ENCODE measurements at regions not wholly inside any gene's neighbourhood (a gene's known extent, or its start where the extent isn't known, plus 50 kb on each side); places are given as distances from the start of the nearest gene placed in this dataset.
"Not testable (repeated sequence)": the region's sequence is repeated elsewhere in the genome, so short reads cannot be mapped to it uniquely, and the experiment has no call there.

DNA sequence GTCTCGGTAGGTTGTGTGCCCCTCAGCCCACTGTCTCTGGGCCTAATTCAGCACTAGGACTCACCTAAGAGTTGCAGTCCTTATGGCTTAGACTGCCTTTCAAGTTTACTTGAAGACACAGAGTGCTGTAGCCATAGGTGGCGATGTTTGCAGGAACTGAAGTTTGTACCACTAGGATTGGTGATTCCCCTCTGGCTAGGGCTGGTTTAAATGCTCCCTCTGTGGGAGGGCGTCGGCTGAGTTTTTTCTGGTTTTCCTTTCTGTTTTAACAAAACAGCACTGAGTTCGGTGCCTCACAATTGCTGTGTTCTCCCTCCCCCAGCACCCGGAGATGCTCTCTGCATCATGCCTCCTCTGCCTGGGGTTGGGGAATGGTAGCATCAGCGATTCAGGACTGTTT lies 480.9 kb downstream of the PCDH11X start:
- DNase-seq (no peak), ATAC-seq (no peak)
- Histone ChIP-seq H3K27ac (no peak overlapping the region), H3K9me3 (no peaks in the 10 kb centered on the region), H3K4me1 (no peaks in the 10 kb centered on the region), H3K36me3 (replicated peaks in 1 of 2; ENCODE audit: insufficient read depth in 1 of 2, low read depth in 2 of 2) (no peaks in the 10 kb centered on the region), H3K27me3 (no peaks in the 10 kb centered on the region), H3K4me3 (no peak overlapping the region)
- TF ChIP-seq POLR2A (IDR thresholded peaks at IDR 0.05) = no peak
- TF ChIP-seq, protein P1, sequence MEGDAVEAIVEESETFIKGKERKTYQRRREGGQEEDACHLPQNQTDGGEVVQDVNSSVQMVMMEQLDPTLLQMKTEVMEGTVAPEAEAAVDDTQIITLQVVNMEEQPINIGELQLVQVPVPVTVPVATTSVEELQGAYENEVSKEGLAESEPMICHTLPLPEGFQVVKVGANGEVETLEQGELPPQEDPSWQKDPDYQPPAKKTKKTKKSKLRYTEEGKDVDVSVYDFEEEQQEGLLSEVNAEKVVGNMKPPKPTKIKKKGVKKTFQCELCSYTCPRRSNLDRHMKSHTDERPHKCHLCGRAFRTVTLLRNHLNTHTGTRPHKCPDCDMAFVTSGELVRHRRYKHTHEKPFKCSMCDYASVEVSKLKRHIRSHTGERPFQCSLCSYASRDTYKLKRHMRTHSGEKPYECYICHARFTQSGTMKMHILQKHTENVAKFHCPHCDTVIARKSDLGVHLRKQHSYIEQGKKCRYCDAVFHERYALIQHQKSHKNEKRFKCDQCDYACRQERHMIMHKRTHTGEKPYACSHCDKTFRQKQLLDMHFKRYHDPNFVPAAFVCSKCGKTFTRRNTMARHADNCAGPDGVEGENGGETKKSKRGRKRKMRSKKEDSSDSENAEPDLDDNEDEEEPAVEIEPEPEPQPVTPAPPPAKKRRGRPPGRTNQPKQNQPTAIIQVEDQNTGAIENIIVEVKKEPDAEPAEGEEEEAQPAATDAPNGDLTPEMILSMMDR (IDR thresholded peaks at IDR 0.05) = no peak
- intact Hi-C loops (cut with DNase I) = no loop called here
- WGBS, 2 donors = 65 to 69% methylated on average over 6 to 7 of the region's 7 CpGs

DNA sequence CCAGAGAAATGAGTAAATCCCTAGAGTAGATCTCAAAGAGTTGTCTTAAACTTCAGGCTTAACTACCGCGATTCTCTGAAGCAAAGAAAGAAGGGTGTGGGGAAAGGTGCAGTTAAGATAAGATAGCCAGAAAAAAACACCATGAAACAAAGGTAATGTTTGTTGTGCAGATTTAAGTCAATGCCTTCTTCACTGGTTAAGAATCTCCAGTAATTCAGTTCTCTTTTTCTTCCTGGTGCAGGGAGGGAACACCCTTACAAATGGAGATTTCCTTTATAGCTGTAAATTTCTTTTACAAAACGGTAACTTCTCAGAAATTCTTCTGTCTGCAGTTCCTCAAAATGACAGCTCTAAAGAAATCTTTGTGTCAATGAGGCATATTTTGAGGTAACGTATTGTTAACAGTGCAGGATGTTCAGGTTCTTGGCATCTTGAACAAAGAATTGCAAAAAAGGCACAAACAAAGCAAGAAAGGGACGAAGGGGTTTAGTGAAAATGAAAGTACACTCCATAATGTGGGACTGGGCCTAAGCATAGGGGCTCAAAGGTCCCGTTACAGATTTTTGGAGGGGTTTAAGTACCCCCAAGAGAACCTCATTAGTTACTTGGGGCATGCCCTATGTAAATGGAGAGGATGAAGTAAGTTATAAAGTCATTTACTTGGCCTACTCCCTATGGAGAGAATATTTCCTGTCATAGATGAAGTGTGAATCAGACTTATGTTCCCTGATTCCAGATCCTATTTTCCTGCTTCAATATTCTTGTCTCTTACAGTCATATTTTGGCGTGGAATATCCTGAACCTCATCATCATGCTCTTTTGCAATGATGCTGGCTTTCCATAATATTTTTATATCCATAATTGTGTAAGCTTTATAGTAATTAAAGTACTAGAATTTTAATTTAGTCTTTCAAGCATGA lies 492.0 kb downstream of the PCDH11X start:
- H3K9me3 ChIP-seq = no peaks in the 10 kb centered on the region
- intact Hi-C loops (cut with DNase I) = no loop called here
- DNase-seq (no peak), ATAC-seq (no peak)
- H3K27ac ChIP-seq = no peak overlapping the region
- H3K27me3 ChIP-seq = no peaks in the 10 kb centered on the region
- H3K4me1 ChIP-seq = no peaks in the 10 kb centered on the region
- TF ChIP-seq POLR2A (IDR thresholded peaks at IDR 0.05) = no peak
- TF ChIP-seq, protein P1 (IDR thresholded peaks at IDR 0.05) = no peak
- H3K36me3 ChIP-seq (replicated peaks in 1 of 2; ENCODE audit: insufficient read depth in 1 of 2, low read depth in 2 of 2) = no peaks in the 10 kb centered on the region
- no peak overlapping the region for H3K4me3 ChIP-seq
- WGBS, 2 donors = 32 to 54% methylated on average over 7 of the region's 7 CpGs

- H3K27ac ChIP-seq; H3K36me3 ChIP-seq (replicated peaks in 1 of 2; ENCODE audit: insufficient read depth in 1 of 2, low read depth in 2 of 2); DNase-seq; H3K4me1 ChIP-seq; ATAC-seq; intact Hi-C loops (cut with DNase I); H3K4me3 ChIP-seq; H3K9me3 ChIP-seq; H3K27me3 ChIP-seq: not testable (repeated sequence)
- WGBS, 2 donors = 67 to 80% methylated on average over 3 to 7 of the region's 7 CpGs
Observed at GRCh38 chrX:92278556-92278955, 499.4 kb downstream of the PCDH11X start.

DNA sequence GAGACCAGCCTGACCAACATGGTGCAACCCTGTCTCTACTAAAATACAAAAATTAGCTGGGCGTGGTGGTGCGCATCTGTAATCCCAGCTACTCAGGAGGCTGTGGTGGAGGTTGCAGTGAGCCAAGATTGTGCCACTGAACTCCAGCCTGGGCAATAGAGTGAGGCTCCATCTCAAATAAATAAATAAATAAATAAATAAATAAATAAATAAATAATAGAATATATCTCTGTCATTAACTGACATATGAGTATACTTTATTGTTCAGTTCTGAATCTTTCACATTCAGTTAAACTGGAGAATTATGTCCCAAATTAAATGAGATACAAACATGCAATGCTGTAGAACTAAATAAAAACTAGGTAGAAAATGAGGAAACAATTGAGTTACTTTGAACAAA lies 501.2 kb downstream of the PCDH11X start:
- DNase-seq; H3K4me1 ChIP-seq; H3K36me3 ChIP-seq (replicated peaks in 1 of 2; ENCODE audit: insufficient read depth in 1 of 2, low read depth in 2 of 2); H3K4me3 ChIP-seq; intact Hi-C loops (cut with DNase I); ATAC-seq; H3K27ac ChIP-seq; H3K27me3 ChIP-seq; H3K9me3 ChIP-seq: not testable (repeated sequence)
- WGBS, 2 donors = 82 to 94% methylated on average over 2 of the region's 2 CpGs

DNA sequence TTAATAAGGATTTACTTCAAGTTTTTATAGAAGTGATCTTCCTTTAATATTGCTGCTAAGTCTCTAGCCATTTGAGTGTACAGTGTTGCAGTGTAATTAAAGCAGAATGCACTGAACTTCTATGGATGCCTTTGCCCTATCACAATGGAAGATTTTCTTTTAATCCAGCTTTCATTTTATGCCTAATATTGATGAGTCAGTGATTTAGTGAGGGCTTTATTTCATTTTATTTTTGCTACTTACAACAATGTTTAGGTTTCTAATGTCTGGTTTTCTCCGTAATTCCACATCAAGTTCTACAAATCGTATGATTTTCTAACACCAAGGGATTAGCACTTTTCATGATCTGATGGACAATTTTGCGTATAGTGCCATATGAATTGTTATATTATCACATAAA lies 504.1 kb downstream of the PCDH11X start:
- TF ChIP-seq POLR2A (IDR thresholded peaks at IDR 0.05) = no peak
- TF ChIP-seq, protein P1 (IDR thresholded peaks at IDR 0.05) = no peak
- no peak overlapping the region for H3K27ac ChIP-seq
- no peaks in the 10 kb centered on the region for H3K36me3 ChIP-seq (replicated peaks in 1 of 2; ENCODE audit: insufficient read depth in 1 of 2, low read depth in 2 of 2)
- H3K27me3 ChIP-seq = no peaks in the 10 kb centered on the region
- intact Hi-C loops (cut with DNase I) = no loop called here
- H3K4me3 ChIP-seq = no peak overlapping the region
- ATAC-seq (no peak), DNase-seq (no peak)
- WGBS, 2 donors = 81 to 89% methylated on average over 3 of the region's 3 CpGs
- H3K4me1 ChIP-seq = no peaks in the 10 kb centered on the region
- H3K9me3 ChIP-seq = no peaks in the 10 kb centered on the region

- not testable (repeated sequence) for H3K9me3 ChIP-seq, ATAC-seq
- WGBS, 2 donors = 58 to 75% methylated on average over 2 to 3 of the region's 3 CpGs
Observed at GRCh38 chrX:92298067-92298466, 518.9 kb downstream of the PCDH11X start.

DNA sequence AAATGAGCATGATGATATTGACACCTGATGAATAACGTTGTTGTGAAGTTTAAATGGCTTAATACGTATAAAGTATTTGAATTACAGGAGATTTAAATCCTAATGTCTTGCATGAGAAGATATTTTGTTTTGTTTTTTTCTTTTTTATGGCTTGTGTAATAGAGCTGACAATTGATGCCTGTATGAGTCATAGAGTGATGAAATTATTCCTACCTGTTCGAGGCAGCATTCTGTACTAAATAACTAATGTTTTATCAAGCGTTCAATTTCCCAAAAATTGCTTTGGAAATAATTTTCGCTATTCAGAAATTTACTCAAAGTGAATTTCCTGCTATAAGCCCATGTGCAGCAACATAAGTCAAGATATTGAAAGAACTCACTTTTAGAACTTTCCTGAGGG lies 554.0 kb downstream of the PCDH11X start:
- H3K9me3 ChIP-seq; H3K27ac ChIP-seq; H3K4me3 ChIP-seq; H3K36me3 ChIP-seq (replicated peaks in 1 of 2; ENCODE audit: insufficient read depth in 1 of 2, low read depth in 2 of 2); H3K27me3 ChIP-seq; H3K4me1 ChIP-seq; ATAC-seq; intact Hi-C loops (cut with DNase I); DNase-seq: not testable (repeated sequence)
- 51 to 64% methylated on average over 5 of the region's 5 CpGs for WGBS, 2 donors

More at GRCh38 chrX:92298067-92298466, 518.9 kb downstream of the PCDH11X start:
- H3K27ac ChIP-seq; H3K4me3 ChIP-seq; H3K36me3 ChIP-seq (replicated peaks in 1 of 2; ENCODE audit: insufficient read depth in 1 of 2, low read depth in 2 of 2); intact Hi-C loops (cut with DNase I); H3K4me1 ChIP-seq; H3K27me3 ChIP-seq; DNase-seq: not testable (repeated sequence)

DNA sequence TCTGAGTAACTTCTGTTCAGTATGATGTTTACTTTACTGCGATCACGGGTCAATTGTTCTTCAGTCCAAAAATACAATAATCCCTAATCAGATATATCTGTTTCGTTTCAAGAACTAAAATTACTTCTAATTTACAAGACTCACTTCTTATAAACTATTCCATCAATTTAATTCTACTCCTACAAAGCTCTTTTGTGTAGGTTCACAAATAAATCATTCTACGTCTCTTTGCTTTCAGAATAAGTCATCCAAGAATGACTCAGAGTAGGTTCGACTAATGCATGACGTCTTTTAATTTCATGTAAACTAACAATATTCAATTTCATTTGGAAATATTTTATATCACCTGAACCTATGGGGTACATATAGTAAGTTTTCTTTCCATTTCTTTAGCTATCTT lies 571.9 kb downstream of the PCDH11X start:
- H3K27ac ChIP-seq; H3K36me3 ChIP-seq (replicated peaks in 1 of 2; ENCODE audit: insufficient read depth in 1 of 2, low read depth in 2 of 2); ATAC-seq; intact Hi-C loops (cut with DNase I); H3K4me3 ChIP-seq; H3K9me3 ChIP-seq; H3K4me1 ChIP-seq; DNase-seq; H3K27me3 ChIP-seq: not testable (repeated sequence)
- WGBS, 2 donors = 49 to 62% methylated on average over 6 of the region's 6 CpGs

Data from body of pancreas (tissue), 4 donors.